LNCaP clone FGC (cell line): ENCODE measurements at regions not wholly inside any gene's neighbourhood (a gene's known extent, or its start where the extent isn't known, plus 50 kb on each side); places are given as distances from the start of the nearest gene placed in this dataset.

Source experiments
- DNase-seq: peaks from one replicate; pipeline ENCODE4 v3.0.0-alpha.2; 2011; ENCODE audit warnings: low read depth
- H3K4me3 ChIP-seq: 2 replicates; pipeline ENCODE4 v1.5.1; 2011; ENCODE audit warnings: mild to moderate bottlenecking, low read depth, low read length, control low read depth
- CTCF ChIP-seq: IDR thresholded peaks from 2 replicates; pipeline ENCODE4 v1.5.1; 2012; ENCODE audit warnings: mild to moderate bottlenecking; ENCODE audit not compliant: control insufficient read depth, insufficient read depth; ENCODE audit errors: extremely low read depth

- H3K4me3 ChIP-seq, result no peak overlapping the region
- DNase-seq, result no peak
- no peak for TF ChIP-seq CTCF
Observed at GRCh38 chr7:22874904-22875303, 52.3 kb upstream of the TOMM7 start.
